ENCODE measurements at regions not wholly inside any gene's neighbourhood (a gene's known extent, or its start where the extent isn't known, plus 50 kb on each side); places are given as distances from the start of the nearest gene placed in this dataset.
"Not testable (repeated sequence)": the region's sequence is repeated elsewhere in the genome, so short reads cannot be mapped to it uniquely, and the experiment has no call there.

DNA sequence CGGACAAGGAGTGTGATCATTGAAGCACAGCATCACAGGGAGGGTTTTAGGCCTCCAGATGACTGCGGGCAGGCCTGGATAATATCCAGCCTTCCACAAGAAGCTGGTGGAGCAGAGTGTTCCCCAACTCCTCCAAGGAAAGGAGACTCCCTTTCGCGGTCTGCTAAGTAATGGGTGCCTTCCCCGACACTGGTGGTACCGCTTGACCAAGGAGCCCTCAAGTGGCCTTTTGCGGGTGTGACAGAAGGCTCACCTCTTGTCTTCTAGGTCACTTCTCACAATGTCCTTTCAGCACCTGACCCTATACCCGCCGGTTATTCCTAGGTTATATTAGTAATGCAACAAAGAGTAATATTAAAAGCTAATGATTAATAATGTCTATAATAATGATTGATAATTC is 882.4 kb downstream of the DIPK2A start:
- TF ChIP-seq, protein P1, sequence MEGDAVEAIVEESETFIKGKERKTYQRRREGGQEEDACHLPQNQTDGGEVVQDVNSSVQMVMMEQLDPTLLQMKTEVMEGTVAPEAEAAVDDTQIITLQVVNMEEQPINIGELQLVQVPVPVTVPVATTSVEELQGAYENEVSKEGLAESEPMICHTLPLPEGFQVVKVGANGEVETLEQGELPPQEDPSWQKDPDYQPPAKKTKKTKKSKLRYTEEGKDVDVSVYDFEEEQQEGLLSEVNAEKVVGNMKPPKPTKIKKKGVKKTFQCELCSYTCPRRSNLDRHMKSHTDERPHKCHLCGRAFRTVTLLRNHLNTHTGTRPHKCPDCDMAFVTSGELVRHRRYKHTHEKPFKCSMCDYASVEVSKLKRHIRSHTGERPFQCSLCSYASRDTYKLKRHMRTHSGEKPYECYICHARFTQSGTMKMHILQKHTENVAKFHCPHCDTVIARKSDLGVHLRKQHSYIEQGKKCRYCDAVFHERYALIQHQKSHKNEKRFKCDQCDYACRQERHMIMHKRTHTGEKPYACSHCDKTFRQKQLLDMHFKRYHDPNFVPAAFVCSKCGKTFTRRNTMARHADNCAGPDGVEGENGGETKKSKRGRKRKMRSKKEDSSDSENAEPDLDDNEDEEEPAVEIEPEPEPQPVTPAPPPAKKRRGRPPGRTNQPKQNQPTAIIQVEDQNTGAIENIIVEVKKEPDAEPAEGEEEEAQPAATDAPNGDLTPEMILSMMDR (IDR thresholded peaks at IDR 0.05; ENCODE audit: low read length), result not testable (repeated sequence)
- TF ChIP-seq EZH2 (IDR thresholded peaks at IDR 0.05; ENCODE audit: borderline replicate concordance, low read length), result not testable (repeated sequence)
